ENCODE measurements at regions not wholly inside any gene's neighbourhood (a gene's known extent, or its start where the extent isn't known, plus 50 kb on each side); places are given as distances from the start of the nearest gene placed in this dataset.

- H3K4me3 ChIP-seq = no peak overlapping the region
- H3K36me3 ChIP-seq = no peaks in the 10 kb centered on the region
- H3K9me3 ChIP-seq (replicated peaks) = no peaks in the 10 kb centered on the region
- peaks cover 12% of the 10 kb centered on the region for H3K4me1 ChIP-seq (replicated peaks)
- no peaks in the 10 kb centered on the region for H3K27me3 ChIP-seq (replicated peaks)
- DNase-seq (ENCODE audit: low read depth in 1 of 2, low spot score in 2 of 2) = no peak
- no peak overlapping the region for H3K27ac ChIP-seq
These were observed 85.3 kb downstream of the TYW3 start for GRCh38 chr1:74818241-74818640.

DNA sequence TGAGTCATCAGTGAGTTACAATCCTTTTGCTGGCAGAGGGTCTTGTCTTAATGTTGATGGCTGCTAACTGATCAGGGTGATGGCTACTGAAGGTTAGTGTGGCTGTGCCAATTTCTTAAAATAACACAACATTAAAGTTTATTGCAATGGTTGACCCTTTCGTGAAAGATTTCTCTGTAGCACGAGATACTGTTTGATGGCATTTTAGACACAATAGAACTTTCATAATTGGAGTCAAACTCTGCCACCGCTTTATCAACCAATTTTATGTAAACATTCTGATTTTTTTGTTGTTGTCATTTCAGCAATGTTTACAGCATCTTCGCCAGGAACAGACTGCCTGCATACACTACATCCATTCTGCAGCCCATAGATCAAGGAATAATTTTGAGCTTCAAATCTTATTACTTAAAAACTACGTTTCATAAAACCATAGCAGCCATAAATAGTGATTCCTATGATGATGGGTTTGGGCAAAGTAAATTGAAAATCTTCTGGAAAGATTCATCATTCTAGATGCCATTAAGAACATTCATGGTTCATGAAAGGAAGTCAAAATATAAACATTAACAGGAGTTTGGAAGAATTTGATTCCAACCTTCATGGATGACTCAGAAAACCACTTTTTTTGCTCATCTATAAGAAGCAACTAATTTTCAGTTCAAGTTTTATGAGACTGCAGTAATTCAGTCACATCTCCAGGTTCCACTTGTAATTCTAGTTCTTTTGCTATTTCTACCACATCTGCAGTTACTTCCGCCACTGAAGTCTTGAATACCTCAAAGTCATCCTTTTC is 85.9 kb downstream of the TYW3 start:
- Histone ChIP-seq H3K27me3 (replicated peaks) (no peaks in the 10 kb centered on the region), H3K36me3 (no peaks in the 10 kb centered on the region), H3K9me3 (replicated peaks) (no peaks in the 10 kb centered on the region), H3K4me1 (replicated peaks) (peaks cover 12% of the 10 kb centered on the region), H3K27ac (0 out of 2 replicates have a peak overlapping the region, but pooled peaks have one; percentile 2), H3K4me3 (no peak overlapping the region)
- no peak for DNase-seq (ENCODE audit: low read depth in 1 of 2, low spot score in 2 of 2)

DNA sequence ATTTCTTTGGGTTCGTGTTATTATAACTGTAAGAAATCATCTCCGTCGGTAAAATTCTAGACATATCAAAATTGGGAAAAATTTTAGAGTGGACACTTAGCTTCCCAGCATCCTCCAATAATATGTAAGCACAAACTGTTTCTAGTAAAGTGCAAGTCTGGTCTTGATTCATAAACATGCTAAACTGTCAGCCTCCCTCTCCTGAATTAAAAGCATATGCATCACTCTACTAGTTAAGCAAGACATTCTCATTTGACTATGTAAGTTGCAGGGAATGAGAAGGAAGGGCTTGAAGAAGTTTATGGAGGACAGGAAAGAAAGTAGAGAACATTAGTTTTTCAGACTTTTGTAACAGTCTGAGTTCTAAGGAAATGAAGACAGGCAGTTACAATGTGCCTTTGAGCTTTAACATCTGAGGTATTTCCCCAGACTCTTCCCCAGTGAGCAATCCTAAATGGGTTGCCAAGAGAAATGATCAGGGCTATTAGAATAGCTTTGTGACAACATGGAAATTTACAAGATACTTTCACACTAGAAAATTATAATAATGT is 90.0 kb downstream of the TYW3 start:
- no peak overlapping the region for H3K4me3 ChIP-seq
- peaks cover 12% of the 10 kb centered on the region for H3K4me1 ChIP-seq (replicated peaks)
- no peaks in the 10 kb centered on the region for H3K9me3 ChIP-seq (replicated peaks)
- no peak for DNase-seq (ENCODE audit: low read depth in 1 of 2, low spot score in 2 of 2)
- no peaks in the 10 kb centered on the region for H3K36me3 ChIP-seq
- no peak overlapping the region for H3K27ac ChIP-seq
- peaks cover 5% of the 10 kb centered on the region; the same call in 1 of the 2 replicates for H3K27me3 ChIP-seq (replicated peaks)

DNA sequence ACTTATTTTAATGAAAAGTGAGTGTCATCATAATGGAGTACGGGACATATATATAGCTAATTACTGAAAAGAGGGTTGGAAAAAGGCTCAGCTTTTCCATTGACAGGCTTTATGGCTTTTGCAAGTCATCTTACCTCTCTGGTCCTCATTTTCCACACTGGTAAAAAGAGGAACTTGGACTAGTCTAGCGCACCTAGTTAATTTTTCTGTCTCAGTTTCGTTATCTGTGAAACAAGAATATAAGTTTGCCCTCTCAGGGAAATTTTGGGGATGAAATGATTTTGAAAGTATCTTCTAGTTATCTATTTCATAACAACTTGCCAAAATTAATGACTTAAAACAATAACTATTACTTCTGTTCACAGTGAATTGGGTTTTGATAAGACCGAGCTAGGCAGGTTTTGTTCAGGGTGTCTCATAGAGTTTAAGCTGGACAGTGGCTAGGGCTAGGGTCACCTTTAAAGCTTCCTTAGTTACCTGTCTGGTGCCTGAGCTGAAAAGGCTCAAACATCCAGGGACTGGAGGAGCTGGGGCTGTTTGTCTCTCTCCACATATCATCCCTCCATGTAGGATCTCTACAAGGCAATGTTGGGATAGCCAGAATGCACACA is 91.7 kb downstream of the TYW3 start:
- H3K9me3 ChIP-seq (replicated peaks) = no peaks in the 10 kb centered on the region
- no peak for DNase-seq (ENCODE audit: low read depth in 1 of 2, low spot score in 2 of 2)
- peaks cover 5% of the 10 kb centered on the region; the same call in 1 of the 2 replicates for H3K27me3 ChIP-seq (replicated peaks)
- H3K27ac ChIP-seq = no peak overlapping the region
- H3K4me1 ChIP-seq (replicated peaks) = peaks cover 2% of the 10 kb centered on the region; the same call in 1 of the 2 replicates
- H3K4me3 ChIP-seq = no peak overlapping the region
- no peaks in the 10 kb centered on the region for H3K36me3 ChIP-seq

- Histone ChIP-seq H3K4me3 (no peak overlapping the region), H3K9me3 (replicated peaks) (no peaks in the 10 kb centered on the region), H3K27ac (no peak overlapping the region), H3K36me3 (no peaks in the 10 kb centered on the region), H3K27me3 (replicated peaks) (peaks cover 3% of the 10 kb centered on the region; the same call in 1 of the 2 replicates), H3K4me1 (replicated peaks) (no peaks in the 10 kb centered on the region)
- no peak for DNase-seq (ENCODE audit: low read depth in 1 of 2, low spot score in 2 of 2)
These were observed 97.8 kb downstream of the TYW3 start for GRCh38 chr1:74830766-74831165.

GRCh38 chr1:74834261-74834660 is 101.3 kb downstream of the TYW3 start:
- no peaks in the 10 kb centered on the region for H3K36me3 ChIP-seq
- H3K27ac ChIP-seq = no peak overlapping the region
- no peaks in the 10 kb centered on the region for H3K9me3 ChIP-seq (replicated peaks)
- no peak overlapping the region for H3K4me3 ChIP-seq
- no peaks in the 10 kb centered on the region for H3K27me3 ChIP-seq (replicated peaks)
- DNase-seq (ENCODE audit: low read depth in 1 of 2, low spot score in 2 of 2) = no peak
- H3K4me1 ChIP-seq (replicated peaks) = no peaks in the 10 kb centered on the region

GRCh38 chr1:74835051-74835450 is 102.1 kb downstream of the TYW3 start:
- H3K4me1 ChIP-seq (replicated peaks) = no peaks in the 10 kb centered on the region
- no peaks in the 10 kb centered on the region for H3K36me3 ChIP-seq
- H3K4me3 ChIP-seq = no peak overlapping the region
- no peaks in the 10 kb centered on the region for H3K27me3 ChIP-seq (replicated peaks)
- no peak for DNase-seq (ENCODE audit: low read depth in 1 of 2, low spot score in 2 of 2)
- H3K9me3 ChIP-seq (replicated peaks) = no peaks in the 10 kb centered on the region
- no peak overlapping the region for H3K27ac ChIP-seq

DNA sequence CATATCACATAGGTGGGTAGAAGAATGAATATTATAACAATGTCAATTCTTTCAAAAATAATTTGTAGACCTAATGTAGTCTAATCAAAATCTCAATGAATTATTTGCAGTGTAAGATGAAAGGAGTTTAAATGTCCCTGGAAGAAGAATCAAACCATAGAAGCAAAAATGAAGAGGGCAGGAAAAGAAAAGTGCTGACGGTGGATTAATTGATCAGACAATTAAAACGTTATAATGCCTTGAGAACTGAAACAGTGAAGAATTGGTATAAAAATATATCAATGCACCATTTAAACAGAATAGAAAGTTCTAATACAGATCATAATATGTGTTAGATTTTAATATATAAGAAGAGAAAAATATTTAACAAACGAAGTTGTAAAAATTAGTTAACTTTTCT is 109.8 kb downstream of the TYW3 start:
- no peak for DNase-seq (ENCODE audit: low read depth in 1 of 2, low spot score in 2 of 2)
- H3K9me3 ChIP-seq (replicated peaks) = no peaks in the 10 kb centered on the region

DNA sequence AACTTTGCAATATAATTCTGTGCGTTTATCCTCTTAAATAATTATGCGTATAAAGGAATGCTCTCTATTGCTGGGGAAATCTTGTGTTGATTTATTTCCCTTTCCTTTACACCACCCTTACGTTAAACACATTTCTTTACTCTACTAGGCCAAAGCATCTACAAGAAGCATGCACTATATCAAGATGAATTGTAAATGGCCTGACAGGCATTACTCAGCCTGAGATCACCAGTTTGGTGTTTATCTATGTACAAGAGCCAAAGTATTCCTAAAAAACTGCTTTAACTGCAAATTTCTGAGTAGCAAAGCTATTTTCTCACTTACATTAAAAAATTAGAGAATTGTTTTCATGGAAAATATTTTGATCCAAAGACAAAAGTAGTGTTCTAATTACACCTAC is 114.8 kb downstream of the TYW3 start:
- DNase-seq (ENCODE audit: low read depth in 1 of 2, low spot score in 2 of 2) = no peak
- H3K36me3 ChIP-seq = no peaks in the 10 kb centered on the region
- no peak overlapping the region for H3K4me3 ChIP-seq
- H3K4me1 ChIP-seq (replicated peaks) = no peaks in the 10 kb centered on the region
- no peaks in the 10 kb centered on the region for H3K9me3 ChIP-seq (replicated peaks)
- no peaks in the 10 kb centered on the region; the same call in 1 of the 2 replicates for H3K27me3 ChIP-seq (replicated peaks)
- H3K27ac ChIP-seq = no peak overlapping the region

More for the DNA sequence above, 109.8 kb downstream of the TYW3 start:
- no peaks in the 10 kb centered on the region; the same call in 1 of the 2 replicates for H3K27me3 ChIP-seq (replicated peaks)
- H3K36me3 ChIP-seq = no peaks in the 10 kb centered on the region
- H3K27ac ChIP-seq = no peak overlapping the region
- no peak overlapping the region for H3K4me3 ChIP-seq
- no peaks in the 10 kb centered on the region for H3K4me1 ChIP-seq (replicated peaks)

DNA sequence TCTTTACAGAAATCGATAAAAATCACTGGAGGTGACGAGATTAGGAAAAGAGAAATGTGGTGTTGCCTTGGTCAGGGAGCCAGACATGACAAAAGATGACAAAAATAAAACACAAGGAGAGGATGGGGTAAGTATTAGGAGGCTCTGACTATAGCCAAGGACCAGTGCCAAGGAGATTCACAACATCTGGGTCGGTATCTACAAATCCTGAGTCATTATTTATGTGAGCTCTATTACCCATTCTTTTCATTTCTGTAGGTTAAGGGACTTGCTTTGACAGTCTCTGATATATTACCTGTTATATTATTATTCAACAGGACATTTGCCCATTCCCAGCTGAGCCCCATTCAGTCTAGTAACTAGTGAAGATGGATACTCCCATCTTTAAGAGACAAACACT is 120.8 kb downstream of the TYW3 start:
- H3K9me3 ChIP-seq (replicated peaks) = no peaks in the 10 kb centered on the region
- H3K27me3 ChIP-seq (replicated peaks) = no peaks in the 10 kb centered on the region; the same call in 1 of the 2 replicates
- no peak overlapping the region for H3K4me3 ChIP-seq
- no peak overlapping the region for H3K27ac ChIP-seq
- no peak for DNase-seq (ENCODE audit: low read depth in 1 of 2, low spot score in 2 of 2)
- H3K36me3 ChIP-seq = no peaks in the 10 kb centered on the region
- no peaks in the 10 kb centered on the region for H3K4me1 ChIP-seq (replicated peaks)

DNA sequence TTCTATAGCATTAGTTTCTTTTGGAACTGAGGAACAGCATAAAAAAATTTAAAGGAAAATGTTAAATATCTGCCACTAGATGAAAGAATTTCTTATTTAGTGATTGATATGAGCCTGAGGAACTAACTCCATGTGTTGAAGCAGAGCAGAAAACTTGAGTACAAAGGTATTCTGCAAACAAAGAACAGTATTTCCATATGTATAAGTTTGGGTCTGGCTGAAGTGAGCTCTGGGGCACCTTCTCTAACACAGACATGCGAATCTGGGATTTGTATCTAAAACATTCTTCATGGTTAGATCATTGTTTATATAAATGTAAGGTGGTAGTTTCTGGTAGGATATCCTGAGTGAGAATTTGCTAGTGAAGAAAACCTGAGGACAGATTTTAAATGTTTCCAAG is 123.2 kb downstream of the TYW3 start:
- H3K4me1 ChIP-seq (replicated peaks) = no peaks in the 10 kb centered on the region
- no peak for DNase-seq (ENCODE audit: low read depth in 1 of 2, low spot score in 2 of 2)
- no peaks in the 10 kb centered on the region for H3K36me3 ChIP-seq

GRCh38 chr1:74857676-74858075 is 124.7 kb downstream of the TYW3 start:
- Histone ChIP-seq H3K27me3 (replicated peaks) (no peaks in the 10 kb centered on the region; the same call in 1 of the 2 replicates), H3K27ac (no peak overlapping the region), H3K4me3 (no peak overlapping the region), H3K36me3 (no peaks in the 10 kb centered on the region), H3K4me1 (replicated peaks) (no peaks in the 10 kb centered on the region), H3K9me3 (replicated peaks) (no peaks in the 10 kb centered on the region)
- DNase-seq (ENCODE audit: low read depth in 1 of 2, low spot score in 2 of 2) = no peak

More for the DNA sequence above, 123.2 kb downstream of the TYW3 start:
- no peak overlapping the region for H3K27ac ChIP-seq
- no peaks in the 10 kb centered on the region for H3K9me3 ChIP-seq (replicated peaks)
- no peak overlapping the region for H3K4me3 ChIP-seq
- H3K27me3 ChIP-seq (replicated peaks) = no peaks in the 10 kb centered on the region; the same call in 1 of the 2 replicates

DNA sequence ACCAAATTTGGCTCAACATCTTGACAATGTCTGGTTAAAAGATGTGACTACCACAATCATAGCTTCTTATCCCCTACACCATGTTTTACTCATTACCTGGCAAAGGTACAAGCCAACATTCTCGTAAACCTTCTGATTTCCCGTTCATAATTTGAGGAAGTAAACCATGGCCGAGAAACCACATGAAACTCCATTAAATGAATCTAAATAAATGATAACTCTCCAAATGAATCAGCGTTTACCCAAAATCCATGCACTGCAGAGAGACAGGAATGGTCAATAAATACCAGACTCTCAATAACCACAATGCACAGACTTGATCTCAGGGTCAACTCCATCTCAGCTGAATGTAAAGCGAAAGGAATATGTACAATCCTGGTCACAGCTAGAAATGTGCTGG is 125.2 kb downstream of the TYW3 start:
- Histone ChIP-seq H3K27me3 (replicated peaks) (no peaks in the 10 kb centered on the region; the same call in 1 of the 2 replicates), H3K36me3 (no peaks in the 10 kb centered on the region), H3K4me1 (replicated peaks) (no peaks in the 10 kb centered on the region), H3K4me3 (no peak overlapping the region), H3K9me3 (replicated peaks) (no peaks in the 10 kb centered on the region), H3K27ac (no peak overlapping the region)
- DNase-seq (ENCODE audit: low read depth in 1 of 2, low spot score in 2 of 2) = no peak

- no peak overlapping the region for H3K27ac ChIP-seq
- no peaks in the 10 kb centered on the region for H3K9me3 ChIP-seq (replicated peaks)
- no peaks in the 10 kb centered on the region; the same call in 1 of the 2 replicates for H3K27me3 ChIP-seq (replicated peaks)
- H3K4me1 ChIP-seq (replicated peaks) = no peaks in the 10 kb centered on the region
- no peaks in the 10 kb centered on the region for H3K36me3 ChIP-seq
- H3K4me3 ChIP-seq = no peak overlapping the region
- DNase-seq (ENCODE audit: low read depth in 1 of 2, low spot score in 2 of 2) = no peak
These were observed 128.9 kb downstream of the TYW3 start for GRCh38 chr1:74861867-74862266.

Measured in SJSA1 (cell line).